SK-N-SH (cell line): ENCODE measurements at regions not wholly inside any gene's neighbourhood (a gene's known extent, or its start where the extent isn't known, plus 50 kb on each side); places are given as distances from the start of the nearest gene placed in this dataset.

Experiments used
- CTCF ChIA-PET: fragments of 300-600, 350-600 bp; formaldehyde crosslinking; extraction: SDS; loops from one replicate; lab custom pipeline; 2021; lab: Yijun Ruan, JAX
- POLR2A ChIA-PET: fragments of 350-600 bp; sonication (Branson Sonifier 250); formaldehyde crosslinking; extraction: SDS; loops from one replicate; lab custom pipeline; 2020; ENCODE audit warnings: antibody characterized with exemption, inconsistent platforms; lab: Yijun Ruan, JAX
- DNase-seq: peaks from one replicate; pipeline ENCODE4 v3.0.0; 2012
- H2AFZ ChIP-seq: fragments of 200-600 bp; sonication (generic); 2 replicates; pipeline ENCODE4 v1.8.1; 2016; ENCODE audit warnings: antibody characterized with exemption, mild to moderate bottlenecking, low read depth
- H3F3A ChIP-seq: fragments of 200-600 bp; sonication (generic); replicated peaks from 2 replicates; pipeline ENCODE3; 2016; ENCODE audit warnings: antibody characterized with exemption, mild to moderate bottlenecking; ENCODE audit not compliant: insufficient read depth
- H3K27ac ChIP-seq, 2 experiments: fragments of 200-500 bp in 1 of 2; fragments of 200-600 bp in 1 of 2; sonication (Bioruptor generic) in 1 of 2; sonication (generic), shearing (Covaris generic) in 1 of 2; 2 replicates each; pipeline versions ENCODE4 v1.5.1 to v1.6.1; 2014 to 2016; ENCODE audit warnings: low read depth in 2 of 2, inconsistent platforms in 1 of 2, low read length in 1 of 2, mild to moderate bottlenecking in 1 of 2, mixed read lengths in 1 of 2
- H3K27me3 ChIP-seq: fragments of 200-600 bp; sonication (generic), shearing (Covaris generic); 2 replicates; pipeline ENCODE4 v1.6.1; 2016; ENCODE audit warnings: mixed run types; ENCODE audit not compliant: insufficient read depth
- H3K36me3 ChIP-seq, 2 experiments: fragments of 200-500 bp in 1 of 2; fragments of 200-600 bp in 1 of 2; sonication (Bioruptor generic) in 1 of 2; sonication (generic) in 1 of 2; replicated peaks in 1 of 2; 2 replicates each; pipeline versions ENCODE3 to v1.5.1; 2014 to 2016; ENCODE audit warnings: low read length in 1 of 2, mild to moderate bottlenecking in 1 of 2; ENCODE audit not compliant: insufficient read depth in 2 of 2, control insufficient read depth in 1 of 2
- H3K4me1 ChIP-seq, 2 experiments: fragments of 200-500 bp in 1 of 2; fragments of 200-600 bp in 1 of 2; sonication (Bioruptor generic) in 1 of 2; sonication (generic), shearing (Covaris generic) in 1 of 2; 2 replicates each; pipeline versions ENCODE4 v1.5.1 to v1.6.1; 2014 to 2016; ENCODE audit warnings: low read depth in 1 of 2, low read length in 1 of 2, mixed run types in 1 of 2; ENCODE audit not compliant: insufficient read depth in 2 of 2, control insufficient read depth in 1 of 2
- H3K4me2 ChIP-seq: fragments of 200-600 bp; sonication (generic), shearing (Covaris generic); 2 replicates; pipeline ENCODE4 v1.6.1; 2017; ENCODE audit warnings: mixed run types
- H3K4me3 ChIP-seq, 2 experiments: fragments of 200-500 bp in 1 of 2; fragments of 200-600 bp in 1 of 2; sonication (Bioruptor generic) in 1 of 2; sonication (generic), shearing (Covaris generic) in 1 of 2; 2 replicates each; pipeline versions ENCODE4 v1.5.1 to v1.8.1; 2014 to 2016; ENCODE audit warnings: low read depth in 2 of 2, inconsistent platforms in 1 of 2, low read length in 1 of 2, mild to moderate bottlenecking in 1 of 2, mixed read lengths in 1 of 2, moderate library complexity in 1 of 2
- H3K79me2 ChIP-seq: fragments of 200-600 bp; sonication (generic); 2 replicates; pipeline ENCODE4 v1.8.1; 2017; ENCODE audit warnings: mild to moderate bottlenecking; ENCODE audit not compliant: insufficient read depth
- H3K9ac ChIP-seq: fragments of 200-600 bp; sonication (generic); 2 replicates; pipeline ENCODE4 v1.6.1; 2017; ENCODE audit warnings: mixed run types
- H3K9me2 ChIP-seq: fragments of 200-600 bp; sonication (generic); 2 replicates; pipeline ENCODE4 v1.6.1; 2017; ENCODE audit warnings: mixed run types
- H3K9me3 ChIP-seq: fragments of 200-600 bp; sonication (generic); 2 replicates; pipeline ENCODE4 v1.6.1; 2017; ENCODE audit warnings: mixed run types, mild to moderate bottlenecking, moderate library complexity
- H4K20me1 ChIP-seq: fragments of 200-600 bp; sonication (generic); 2 replicates; pipeline ENCODE4 v1.6.1; 2017; ENCODE audit warnings: mild to moderate bottlenecking, mixed run types; ENCODE audit not compliant: insufficient read depth
- EZH2phosphoT487 ChIP-seq: fragments of 200-600 bp; sonication (generic); IDR thresholded peaks from 2 replicates; pipeline ENCODE4 v1.6.1; 2017; ENCODE audit warnings: low read depth, mixed run types, mild to moderate bottlenecking, antibody characterized with exemption, moderate library complexity, borderline replicate concordance
- FOSL2 ChIP-seq: IDR thresholded peaks from 2 replicates; pipeline ENCODE4 v1.4.0; 2012; ENCODE audit warnings: low read depth, mild to moderate bottlenecking, moderate library complexity, borderline replicate concordance
- FOXJ3 ChIP-seq: sonication (generic); formaldehyde crosslinking; IDR thresholded peaks from 2 replicates; pipeline ENCODE4 v1.5.1; 2020; ENCODE audit warnings: mild to moderate bottlenecking, missing genetic modification reagents
- FOXM1 ChIP-seq: IDR thresholded peaks from 2 replicates; pipeline ENCODE4 v1.4.0; 2012; ENCODE audit warnings: low read depth, mild to moderate bottlenecking
- GATA2 ChIP-seq: sonication (generic); formaldehyde crosslinking; IDR thresholded peaks from 2 replicates; pipeline ENCODE4 v1.5.0; 2020; ENCODE audit warnings: mild to moderate bottlenecking, missing genetic modification reagents
- IRF3 ChIP-seq: fragments of 150-350 bp; IDR thresholded peaks from 2 replicates; pipeline ENCODE4 v1.6.1; 2016; ENCODE audit warnings: mild to moderate bottlenecking, low read depth, low read length
- JUND ChIP-seq: IDR thresholded peaks from 2 replicates; pipeline ENCODE4 v1.4.0; 2012
- MEF2A ChIP-seq: IDR thresholded peaks from 2 replicates; pipeline ENCODE4 v1.4.0; 2012; ENCODE audit warnings: low read depth, borderline replicate concordance
- NRF1 ChIP-seq: IDR thresholded peaks from 2 replicates; pipeline ENCODE4 v1.6.1; 2012; ENCODE audit warnings: low read depth, mild to moderate bottlenecking, low read length
- POLR2AphosphoS5 ChIP-seq: IDR thresholded peaks from 2 replicates; pipeline ENCODE4 v1.6.1; 2012; ENCODE audit warnings: low read depth, low read length
- RAD21 ChIP-seq: IDR thresholded peaks from 2 replicates; pipeline ENCODE4 v1.6.1; 2012; ENCODE audit warnings: mild to moderate bottlenecking, low read length
- RXRA ChIP-seq: IDR thresholded peaks from 2 replicates; pipeline ENCODE4 v1.4.0; 2012; ENCODE audit warnings: low read depth, mild to moderate bottlenecking, borderline replicate concordance
- SIN3A ChIP-seq: IDR thresholded peaks from 2 replicates; pipeline ENCODE4 v1.6.1; 2012; ENCODE audit warnings: low read depth, mild to moderate bottlenecking, low read length, moderate library complexity, borderline replicate concordance
- SMC3 ChIP-seq: IDR thresholded peaks from 2 replicates; pipeline ENCODE4 v1.6.1; 2012; ENCODE audit warnings: low read depth, low read length, improper control_type of control experiment
- TAF1 ChIP-seq: IDR thresholded peaks from 2 replicates; pipeline ENCODE4 v1.6.1; 2012; ENCODE audit warnings: low read depth, mild to moderate bottlenecking, low read length, moderate library complexity, borderline replicate concordance
- TCF12 ChIP-seq: IDR thresholded peaks from 2 replicates; pipeline ENCODE4 v1.4.0; 2012
- USF1 ChIP-seq: IDR thresholded peaks from 2 replicates; pipeline ENCODE4 v1.4.0; 2012; ENCODE audit warnings: low read depth, borderline replicate concordance
- USF2 ChIP-seq: fragments of 150-350 bp; IDR thresholded peaks from 2 replicates; pipeline ENCODE4 v1.6.1; 2017; ENCODE audit warnings: antibody characterized with exemption, low read length, low read depth, borderline replicate concordance
- WGBS: methylation state at CpG from one replicate; pipeline ENCODE4 v1.1.6; 2017; ENCODE audit warnings: low lambda C conversion rate; 5-methylcytosine and 5-hydroxymethylcytosine counted together
- TF ChIP-seq, protein P1 (sequence below): IDR thresholded peaks from 2 replicates; pipeline ENCODE4 v1.4.0; 2012; ENCODE audit warnings: low read depth

DNA sequence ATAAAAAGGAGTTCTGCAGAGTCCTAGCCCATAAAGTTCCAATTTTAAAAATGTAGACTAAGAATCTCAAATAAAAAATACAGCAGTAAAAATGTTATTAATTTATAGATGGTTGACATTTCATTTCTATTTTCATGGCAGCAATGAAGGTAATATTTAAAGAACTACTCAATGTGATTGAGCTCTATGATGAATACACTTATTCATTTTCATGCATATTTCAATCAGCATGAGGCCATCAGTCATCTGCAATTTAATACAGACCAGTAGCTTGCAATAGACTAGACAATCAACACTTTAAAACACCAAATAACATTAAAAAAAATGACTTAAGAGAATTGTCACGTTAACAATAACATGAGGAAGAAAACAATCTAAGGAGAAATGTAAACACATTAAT, 1295.8 kb upstream of the ALCAM start:
- no peaks in the 10 kb centered on the region for H3K27me3 ChIP-seq
- DNase-seq, result no peak
- no peaks in the 10 kb centered on the region for H4K20me1 ChIP-seq
- POLR2A ChIA-PET, result no interaction called here
- H3K36me3 ChIP-seq, result no peaks in the 10 kb centered on the region
- WGBS, result 79% methylated on average over 1 of the region's 1 CpG
- no peaks in the 10 kb centered on the region; the same call in 1 of the 2 replicates for H3K9me2 ChIP-seq
- no peak overlapping the region for H3K4me2 ChIP-seq
- peaks cover 3% of the 10 kb centered on the region for H3F3A ChIP-seq
- H3K4me3 ChIP-seq, result no peak overlapping the region
- TF ChIP-seq USF1, result no peak
- no peak for TF ChIP-seq TAF1
- no peak for TF ChIP-seq MEF2A
- no peak for TF ChIP-seq NRF1
- no peak for TF ChIP-seq RXRA
- no peak for TF ChIP-seq TCF12
- no peak for TF ChIP-seq GATA2 (CRISPR knock-in tag)
- no peak for TF ChIP-seq POLR2AphosphoS5
- no peak for TF ChIP-seq SIN3A
- H3K9me3 ChIP-seq, result no peaks in the 10 kb centered on the region
- H3K9ac ChIP-seq, result no peak overlapping the region
- CTCF ChIA-PET, result no interaction called here
- no peak overlapping the region for H3K27ac ChIP-seq
- H2AFZ ChIP-seq, result no peak overlapping the region; the same call in 1 of the 2 replicates
- H3K79me2 ChIP-seq, result no peaks in the 10 kb centered on the region
- no peaks in the 10 kb centered on the region; a peak in 1 of 4 replicates for H3K4me1 ChIP-seq

- WGBS, result 58% methylated on average over 1 of the region's 1 CpG
- no peaks in the 10 kb centered on the region for H3K36me3 ChIP-seq
- no peak overlapping the region for H3K4me3 ChIP-seq
- H3K79me2 ChIP-seq, result no peaks in the 10 kb centered on the region
- no peak for DNase-seq
- no peaks in the 10 kb centered on the region for H4K20me1 ChIP-seq
- no peaks in the 10 kb centered on the region for H3F3A ChIP-seq
- TF ChIP-seq, protein P1, sequence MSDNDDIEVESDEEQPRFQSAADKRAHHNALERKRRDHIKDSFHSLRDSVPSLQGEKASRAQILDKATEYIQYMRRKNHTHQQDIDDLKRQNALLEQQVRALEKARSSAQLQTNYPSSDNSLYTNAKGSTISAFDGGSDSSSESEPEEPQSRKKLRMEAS, result no peak
- TF ChIP-seq TCF12, result no peak
- TF ChIP-seq JUND, result no peak
- no peak for TF ChIP-seq USF2
- no peak for TF ChIP-seq FOXJ3 (CRISPR knock-in tag)
- TF ChIP-seq TAF1, result no peak
- no peak for TF ChIP-seq SMC3
- TF ChIP-seq NRF1, result no peak
- no peak for TF ChIP-seq FOSL2
- TF ChIP-seq IRF3, result no peak
- no peak for TF ChIP-seq RAD21
- TF ChIP-seq RXRA, result no peak
- TF ChIP-seq FOXM1, result no peak
- no peak for TF ChIP-seq EZH2phosphoT487
- ChIA-PET CTCF (interaction anchor here (0.6 to 1.3 kb wide), 2 partner anchors 12 to 1069 kb away, joined by 3 read pairs; no protein-coding TSS in a partner anchor), POLR2A (no interaction called here)
- no peaks in the 10 kb centered on the region; a peak in 1 of 4 replicates for H3K4me1 ChIP-seq
- H3K4me2 ChIP-seq, result no peak overlapping the region
- H3K27ac ChIP-seq, result no peak overlapping the region
- H3K9ac ChIP-seq, result no peak overlapping the region
- no peaks in the 10 kb centered on the region for H3K9me2 ChIP-seq
- no peaks in the 10 kb centered on the region for H3K27me3 ChIP-seq
- H2AFZ ChIP-seq, result no peak overlapping the region
- H3K9me3 ChIP-seq, result no peaks in the 10 kb centered on the region
Measured at GRCh38 chr3:104080088-104080626, 1286.6 kb upstream of the ALCAM start.
